CD4-positive, alpha-beta T cell (primary cell): ENCODE measurements at regions not wholly inside any gene's neighbourhood (a gene's known extent, or its start where the extent isn't known, plus 50 kb on each side); places are given as distances from the start of the nearest gene placed in this dataset.

Source experiments
- ATAC-seq: fragments of 200-7000 bp; cut with Tn5 transposase; one replicate; pipeline ENCODE4 v1.10.0; 2022; ENCODE audit warnings: mild to moderate bottlenecking; ENCODE audit not compliant: poor library complexity
- CTCF ChIA-PET: fragments of 350-600 bp; sonication (Branson Sonifier 250); formaldehyde crosslinking; loops from one replicate; lab custom pipeline; 2021; ENCODE audit warnings: antibody characterized with exemption, inconsistent platforms; lab: Charles Lee
- POLR2A ChIA-PET: fragments of 350-600 bp; sonication (Branson Sonifier 250); formaldehyde crosslinking; loops from one replicate; lab custom pipeline; 2021; ENCODE audit warnings: antibody characterized with exemption, inconsistent platforms; lab: Charles Lee
- DNase-seq, 14 experiments: peaks; one replicate each; pipeline ENCODE4 v3.0.0-alpha.2; 2013 to 2020; ENCODE audit warnings: mixed read lengths in 2 of 14
- H3K27ac ChIP-seq, 2 donors: one replicate each; pipeline versions ENCODE4 v1.5.1 to v1.7.0; 2013; ENCODE audit warnings: low read length in 2 of 2, low read depth in 1 of 2, mild to moderate bottlenecking in 1 of 2
- H3K27me3 ChIP-seq, 2 experiments: 1 replicate in 1 of 2; 2 replicates in 1 of 2; pipeline versions ENCODE4 v1.6.1 to v1.7.0; 2013; ENCODE audit warnings: low read length in 2 of 2, control low read depth in 1 of 2, mild to moderate bottlenecking in 1 of 2, moderate library complexity in 1 of 2; ENCODE audit not compliant: insufficient read depth in 2 of 2, control insufficient read depth in 1 of 2
- H3K36me3 ChIP-seq: one replicate; pipeline ENCODE4 v1.6.1; 2013; ENCODE audit warnings: low read length, control low read depth; ENCODE audit not compliant: insufficient read depth
- H3K4me1 ChIP-seq: one replicate; pipeline ENCODE4 v1.6.1; 2013; ENCODE audit warnings: low read length, control low read depth; ENCODE audit not compliant: insufficient read depth
- H3K4me3 ChIP-seq: one replicate; pipeline ENCODE4 v1.5.1; 2013; ENCODE audit warnings: mild to moderate bottlenecking, low read length, moderate library complexity
- H3K9me3 ChIP-seq, 2 experiments: 1 replicate in 1 of 2; 2 replicates in 1 of 2; pipeline versions ENCODE4 v1.6.1 to v1.7.0; 2013; ENCODE audit warnings: low read length in 2 of 2, mild to moderate bottlenecking in 2 of 2, control low read depth in 1 of 2, moderate library complexity in 1 of 2; ENCODE audit not compliant: control insufficient read depth in 1 of 2, insufficient read depth in 1 of 2
- H3K27ac Mint-ChIP-seq: one replicate; pipeline ENCODE4 v1.8.0; 2020; ENCODE audit warnings: mixed read lengths
- H3K27me3 Mint-ChIP-seq: one replicate; pipeline ENCODE4 v1.8.0; 2021; ENCODE audit warnings: mixed read lengths
- H3K36me3 Mint-ChIP-seq: one replicate; pipeline ENCODE4 v1.8.0; 2021; ENCODE audit warnings: low read depth, mixed read lengths
- H3K4me1 Mint-ChIP-seq: one replicate; pipeline ENCODE4 v1.8.0; 2021; ENCODE audit warnings: low read depth, mixed read lengths
- H3K4me3 Mint-ChIP-seq: one replicate; pipeline ENCODE4 v1.8.0; 2020; ENCODE audit warnings: mild to moderate bottlenecking, mixed read lengths
- H3K9me3 Mint-ChIP-seq: one replicate; pipeline ENCODE4 v1.8.0; 2020; ENCODE audit warnings: mixed read lengths
- intact Hi-C, 2 experiments: fragments of 100-400 bp; cut with DNase I in 1 of 2; cut with micrococcal nuclease in 1 of 2; formaldehyde crosslinking; loops; one replicate each; pipeline versions ENCODE4 v1.15.1 to v1.9.0; 2023 to 2025; cut with DNase I, micrococcal nuclease
- TF ChIP-seq, protein P1 (sequence below): fragments of 200-600 bp; IDR thresholded peaks from one replicate; pipeline ENCODE4 v1.8.0; 2022; ENCODE audit warnings: antibody characterized with exemption, mild to moderate bottlenecking

DNA sequence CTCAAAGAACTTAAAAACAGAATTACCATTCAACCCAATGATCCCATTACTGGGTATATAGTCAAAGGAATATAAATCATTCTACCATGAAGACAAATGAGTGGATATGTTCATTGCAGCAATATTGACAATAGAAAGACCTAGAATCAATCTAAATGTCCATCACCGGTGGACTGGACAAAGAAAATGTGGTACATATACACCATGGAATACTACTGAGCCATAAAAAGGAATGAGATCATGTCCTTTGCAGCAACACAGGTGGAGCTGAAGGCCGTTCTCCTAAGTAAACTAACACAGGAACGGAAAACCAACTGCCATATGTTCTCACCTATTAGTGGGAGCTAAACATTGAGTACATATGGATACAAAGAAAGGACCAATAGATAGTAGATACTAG lies 576.7 kb upstream of the CITED2 start:
- H3K4me3 ChIP-seq = no peak overlapping the region
- no peaks in the 10 kb centered on the region for H3K27me3 Mint-ChIP-seq
- ATAC-seq = no peak
- H3K4me1 Mint-ChIP-seq = no peaks in the 10 kb centered on the region
- no peak overlapping the region for H3K27ac ChIP-seq
- no peak overlapping the region for H3K4me3 Mint-ChIP-seq
- H3K9me3 Mint-ChIP-seq = peaks cover 5% of the 10 kb centered on the region
- CTCF ChIA-PET = no interaction called here
- TF ChIP-seq, protein P1, sequence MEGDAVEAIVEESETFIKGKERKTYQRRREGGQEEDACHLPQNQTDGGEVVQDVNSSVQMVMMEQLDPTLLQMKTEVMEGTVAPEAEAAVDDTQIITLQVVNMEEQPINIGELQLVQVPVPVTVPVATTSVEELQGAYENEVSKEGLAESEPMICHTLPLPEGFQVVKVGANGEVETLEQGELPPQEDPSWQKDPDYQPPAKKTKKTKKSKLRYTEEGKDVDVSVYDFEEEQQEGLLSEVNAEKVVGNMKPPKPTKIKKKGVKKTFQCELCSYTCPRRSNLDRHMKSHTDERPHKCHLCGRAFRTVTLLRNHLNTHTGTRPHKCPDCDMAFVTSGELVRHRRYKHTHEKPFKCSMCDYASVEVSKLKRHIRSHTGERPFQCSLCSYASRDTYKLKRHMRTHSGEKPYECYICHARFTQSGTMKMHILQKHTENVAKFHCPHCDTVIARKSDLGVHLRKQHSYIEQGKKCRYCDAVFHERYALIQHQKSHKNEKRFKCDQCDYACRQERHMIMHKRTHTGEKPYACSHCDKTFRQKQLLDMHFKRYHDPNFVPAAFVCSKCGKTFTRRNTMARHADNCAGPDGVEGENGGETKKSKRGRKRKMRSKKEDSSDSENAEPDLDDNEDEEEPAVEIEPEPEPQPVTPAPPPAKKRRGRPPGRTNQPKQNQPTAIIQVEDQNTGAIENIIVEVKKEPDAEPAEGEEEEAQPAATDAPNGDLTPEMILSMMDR = no peak
- no peaks in the 10 kb centered on the region for H3K36me3 ChIP-seq
- H3K27me3 ChIP-seq = no peaks in the 10 kb centered on the region
- POLR2A ChIA-PET = no interaction called here
- no peaks in the 10 kb centered on the region for H3K4me1 ChIP-seq
- peaks cover 0 to 3% of the 10 kb centered on the region in 2 experiments for H3K9me3 ChIP-seq
- H3K27ac Mint-ChIP-seq = no peak overlapping the region
- DNase-seq = no peak
- no peaks in the 10 kb centered on the region for H3K36me3 Mint-ChIP-seq
- intact Hi-C loops = no loop called here

DNA sequence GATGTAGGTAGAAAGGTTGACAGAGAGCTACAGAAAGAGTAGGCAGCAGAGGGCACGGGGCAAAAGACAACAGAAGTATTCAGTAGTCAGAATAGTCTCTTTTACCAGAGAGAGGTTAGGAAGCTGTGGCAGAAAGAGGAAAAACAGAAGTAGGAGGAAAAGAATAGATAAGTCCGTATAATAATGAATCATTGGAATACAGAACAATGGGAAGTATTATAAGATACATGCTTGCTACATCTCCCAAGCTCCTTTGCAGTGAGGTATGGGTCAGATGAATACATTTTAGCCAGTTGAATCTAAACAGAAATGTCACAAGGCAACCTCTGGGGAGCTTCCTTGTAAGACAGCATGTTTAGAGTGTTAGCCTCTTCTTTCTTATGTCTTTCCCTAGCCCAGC lies 570.5 kb upstream of the CITED2 start:
- Histone ChIP-seq H3K27me3 (no peaks in the 10 kb centered on the region), H3K36me3 (no peaks in the 10 kb centered on the region), H3K27ac (no peak overlapping the region), H3K9me3 (peaks cover 0 to 3% of the 10 kb centered on the region in 2 experiments), H3K4me1 (no peaks in the 10 kb centered on the region), H3K4me3 (no peak overlapping the region)
- H3K4me1 Mint-ChIP-seq = no peaks in the 10 kb centered on the region
- ATAC-seq (no peak), DNase-seq (no peak)
- peaks cover 9% of the 10 kb centered on the region for H3K27me3 Mint-ChIP-seq
- POLR2A ChIA-PET = no interaction called here
- TF ChIP-seq, protein P1 = no peak
- intact Hi-C loops = no loop called here
- H3K36me3 Mint-ChIP-seq = no peaks in the 10 kb centered on the region
- H3K4me3 Mint-ChIP-seq = no peak overlapping the region
- no peak overlapping the region for H3K27ac Mint-ChIP-seq
- no peaks in the 10 kb centered on the region for H3K9me3 Mint-ChIP-seq
- CTCF ChIA-PET = no interaction called here

- Histone ChIP-seq H3K27ac (no peak overlapping the region), H3K9me3 (peaks cover 0 to 3% of the 10 kb centered on the region in 2 experiments), H3K4me1 (no peaks in the 10 kb centered on the region), H3K4me3 (no peak overlapping the region), H3K27me3 (no peaks in the 10 kb centered on the region), H3K36me3 (no peaks in the 10 kb centered on the region)
- DNase-seq (no peak), ATAC-seq (no peak)
- intact Hi-C loops = no loop called here
- H3K4me3 Mint-ChIP-seq = no peak overlapping the region
- POLR2A ChIA-PET = no interaction called here
- no peaks in the 10 kb centered on the region for H3K36me3 Mint-ChIP-seq
- TF ChIP-seq, protein P1 = no peak
- H3K27me3 Mint-ChIP-seq = peaks cover 9% of the 10 kb centered on the region
- no peaks in the 10 kb centered on the region for H3K4me1 Mint-ChIP-seq
- CTCF ChIA-PET = no interaction called here
- no peaks in the 10 kb centered on the region for H3K9me3 Mint-ChIP-seq
- no peak overlapping the region for H3K27ac Mint-ChIP-seq
These were observed 569.7 kb upstream of the CITED2 start for GRCh38 chr6:139944131-139944530.
